K562 (cell line): ENCODE measurements at regions not wholly inside any gene's neighbourhood (a gene's known extent, or its start where the extent isn't known, plus 50 kb on each side); places are given as distances from the start of the nearest gene placed in this dataset.

Experiments
- CHD7 ChIP-seq: fragments of 200-600 bp; sonication (generic); IDR thresholded peaks from one replicate; pipeline ENCODE4 v1.6.1; 2012; ENCODE audit warnings: mild to moderate bottlenecking, low read depth, low read length, inconsistent platforms
- CTCF ChIP-seq, 3 experiments: IDR thresholded peaks in 2 of 3; conservative IDR thresholded peaks in 1 of 3; 2 replicates each; pipeline ENCODE4 v1.5.1; 2011 to 2012; ENCODE audit warnings: low read length in 3 of 3, mild to moderate bottlenecking in 3 of 3, control low read depth in 2 of 3, improper control_type of control experiment in 1 of 3, inconsistent platforms in 1 of 3, low read depth in 1 of 3, mixed read lengths in 1 of 3, moderate library complexity in 1 of 3; ENCODE audit not compliant: insufficient read depth in 2 of 3
- E2F6 ChIP-seq, 2 experiments: IDR thresholded peaks; 2 replicates each; pipeline ENCODE4 v1.6.1; 2011; ENCODE audit warnings: borderline replicate concordance in 1 of 2, control low read depth in 1 of 2, low read depth in 1 of 2, low read length in 1 of 2, mild to moderate bottlenecking in 1 of 2, mixed read lengths in 1 of 2, moderate library complexity in 1 of 2; ENCODE audit not compliant: insufficient read depth in 1 of 2, insufficient read length in 1 of 2, poor library complexity in 1 of 2, severe bottlenecking in 1 of 2; ENCODE audit errors: extremely low read depth in 1 of 2
- ELK1 ChIP-seq: sonication (generic); formaldehyde crosslinking; IDR thresholded peaks from 2 replicates; pipeline ENCODE4 v1.8.1; 2022; ENCODE audit warnings: missing genetic modification reagents
- EZH2 ChIP-seq: IDR thresholded peaks from 2 replicates; pipeline ENCODE4 v1.6.1; 2012; ENCODE audit warnings: low read depth, mild to moderate bottlenecking, inconsistent platforms, low read length, borderline replicate concordance
- HDAC6 ChIP-seq: IDR thresholded peaks from 2 replicates; pipeline ENCODE4 v1.6.1; 2012; ENCODE audit warnings: low read depth, mild to moderate bottlenecking, control low read depth, inconsistent platforms, low read length, moderate library complexity
- PRDM10 ChIP-seq: fragments of 450-650 bp; IDR thresholded peaks from 2 replicates; pipeline ENCODE4 v1.6.1; 2018; ENCODE audit not compliant: partially characterized antibody
- SNAPC5 ChIP-seq: fragments of 250-450 bp; sonication (Bioruptor Pico); IDR thresholded peaks from 2 replicates; pipeline ENCODE4 v1.8.0; 2021; ENCODE audit warnings: moderate library complexity, mild to moderate bottlenecking, inconsistent platforms
- TCF7 ChIP-seq: sonication (generic); IDR thresholded peaks from 2 replicates; pipeline ENCODE4 v1.6.1; 2016; ENCODE audit warnings: antibody characterized with exemption, borderline replicate concordance
- TFE3 ChIP-seq: fragments of 450-650 bp; formaldehyde crosslinking; IDR thresholded peaks from 2 replicates; pipeline ENCODE4 v1.4.0; 2020; ENCODE audit warnings: mild to moderate bottlenecking, mixed read lengths
- ZNF324 ChIP-seq: fragments of 250-450 bp; sonication (Bioruptor Pico); IDR thresholded peaks from 2 replicates; pipeline ENCODE4 v1.4.0; 2020; ENCODE audit warnings: mild to moderate bottlenecking

- TF ChIP-seq E2F6 (IDR thresholded peaks at IDR 0.05; ENCODE audit: borderline replicate concordance in 1 of 2, extremely low read depth in 1 of 2, insufficient read depth in 1 of 2, insufficient read length in 1 of 2, low read depth in 1 of 2, low read length in 1 of 2, poor library complexity in 1 of 2, severe bottlenecking in 1 of 2), result no peak
- TF ChIP-seq ELK1 (CRISPR knock-in tag), result no peak
- no peak for TF ChIP-seq TCF7
- no peak for TF ChIP-seq PRDM10
- no peak for TF ChIP-seq SNAPC5
- no peak for TF ChIP-seq CTCF (IDR thresholded peaks at IDR 0.05 in 2 of 3, conservative IDR thresholded peaks at IDR 0.05 in 1 of 3; ENCODE audit: insufficient read depth in 2 of 3, low read depth in 1 of 3, low read length in 3 of 3)
- no peak for TF ChIP-seq EZH2
- TF ChIP-seq CHD7, result no peak
- TF ChIP-seq ZNF324 (CRISPR knock-in tag), result no peak
- no peak for TF ChIP-seq TFE3 (CRISPR knock-in tag)
- no peak for TF ChIP-seq HDAC6
Measured at GRCh38 chrX:134736356-134736755, 60.6 kb downstream of the PABIR2 start.
